ENCODE measurements at regions not wholly inside any gene's neighbourhood (a gene's known extent, or its start where the extent isn't known, plus 50 kb on each side); places are given as distances from the start of the nearest gene placed in this dataset.

- no peak overlapping the region for H3K4me3 ChIP-seq (replicated peaks in 1 of 3; ENCODE audit: low read depth in 2 of 3, low read length in 3 of 3)
- peaks cover 0 to 21% of the 10 kb centered on the region in 2 donors for H3K27me3 ChIP-seq (ENCODE audit: control insufficient read depth in 2 of 2, insufficient read depth in 2 of 2, low read length in 2 of 2)
- H3K9me3 Mint-ChIP-seq, result peaks cover 0 to 2% (median 0%) of the 10 kb centered on the region in 7 donors
- TF ChIP-seq CTCF (IDR thresholded peaks at IDR 0.05), result no peak
- peaks cover 20 to 41% (median 23%) of the 10 kb centered on the region in 3 donors for H3K27me3 Mint-ChIP-seq (ENCODE audit: low read depth in 3 of 3)
- DNase-seq, result no peak
- no peak overlapping the region for H3K9ac ChIP-seq (ENCODE audit: insufficient read depth, low read length, poor library complexity, severe bottlenecking)
- H3K36me3 ChIP-seq (replicated peaks in 1 of 2; ENCODE audit: control insufficient read depth in 1 of 2, insufficient read depth in 2 of 2, low read length in 2 of 2), result no peaks in the 10 kb centered on the region
- H3K27ac Mint-ChIP-seq, result no peak overlapping the region
- WGBS (ENCODE audit: insufficient coverage), result 81% methylated on average over 2 of the region's 6 CpGs
- H3K27ac ChIP-seq (ENCODE audit: low read depth in 1 of 2, low read length in 2 of 2), result no peak overlapping the region
- H4K20me1 ChIP-seq (ENCODE audit: insufficient read depth, low read length), result no peaks in the 10 kb centered on the region
- H3K4me2 ChIP-seq (replicated peaks; ENCODE audit: extremely low read depth, low read length, poor library complexity, severe bottlenecking), result no peak overlapping the region
- H3K4me3 Mint-ChIP-seq, result no peak overlapping the region
- H3K4me1 Mint-ChIP-seq, result peaks cover 3% of the 10 kb centered on the region
- H2AFZ ChIP-seq (ENCODE audit: insufficient read depth, low read depth, low read length, poor library complexity, severe bottlenecking), result no peak overlapping the region
- H3K9me3 ChIP-seq (replicated peaks in 1 of 2; ENCODE audit: control insufficient read depth in 1 of 2, insufficient read depth in 1 of 2, low read length in 2 of 2), result no peaks in the 10 kb centered on the region
- no peaks in the 10 kb centered on the region for H3K36me3 Mint-ChIP-seq
- intact Hi-C loops (cut with micrococcal nuclease), result no loop called here
- no peaks in the 10 kb centered on the region for H3K79me2 ChIP-seq (ENCODE audit: insufficient read depth, low read length)
- no peaks in the 10 kb centered on the region for H3K4me1 ChIP-seq (ENCODE audit: control insufficient read depth in 1 of 2, insufficient read depth in 2 of 2, low read length in 2 of 2)
Observed at GRCh38 chr1:11342621-11343032, 69.6 kb downstream of the UBIAD1 start.

- Mint-ChIP-seq H3K4me1 (peaks cover 6% of the 10 kb centered on the region), H3K27me3 (ENCODE audit: low read depth in 3 of 3) (peaks cover 6 to 27% (median 14%) of the 10 kb centered on the region in 3 donors), H3K4me3 (no peak overlapping the region), H3K36me3 (no peaks in the 10 kb centered on the region), H3K27ac (no peak overlapping the region), H3K9me3 (peaks cover 0 to 8% (median 0%) of the 10 kb centered on the region in 7 donors)
- Histone ChIP-seq H3K4me3 (replicated peaks in 1 of 3; ENCODE audit: low read depth in 2 of 3, low read length in 3 of 3) (no peak overlapping the region), H2AFZ (ENCODE audit: insufficient read depth, low read depth, low read length, poor library complexity, severe bottlenecking) (no peak overlapping the region), H3K79me2 (ENCODE audit: insufficient read depth, low read length) (no peaks in the 10 kb centered on the region), H4K20me1 (ENCODE audit: insufficient read depth, low read length) (no peaks in the 10 kb centered on the region), H3K9me3 (replicated peaks in 1 of 2; ENCODE audit: control insufficient read depth in 1 of 2, insufficient read depth in 1 of 2, low read length in 2 of 2) (no peaks in the 10 kb centered on the region), H3K4me2 (replicated peaks; ENCODE audit: extremely low read depth, low read length, poor library complexity, severe bottlenecking) (no peak overlapping the region), H3K27ac (ENCODE audit: low read depth in 1 of 2, low read length in 2 of 2) (no peak overlapping the region), H3K36me3 (replicated peaks in 1 of 2; ENCODE audit: control insufficient read depth in 1 of 2, insufficient read depth in 2 of 2, low read length in 2 of 2) (no peaks in the 10 kb centered on the region), H3K27me3 (ENCODE audit: control insufficient read depth in 2 of 2, insufficient read depth in 2 of 2, low read length in 2 of 2) (peaks cover 0 to 6% of the 10 kb centered on the region in 2 donors), H3K4me1 (ENCODE audit: control insufficient read depth in 1 of 2, insufficient read depth in 2 of 2, low read length in 2 of 2) (no peaks in the 10 kb centered on the region), H3K9ac (ENCODE audit: insufficient read depth, low read length, poor library complexity, severe bottlenecking) (no peak overlapping the region)
- 95% methylated on average over 10 of the region's 19 CpGs for WGBS (ENCODE audit: insufficient coverage)
- DNase-seq, result no peak
- intact Hi-C loops (cut with micrococcal nuclease), result no loop called here
- no peak for TF ChIP-seq CTCF (IDR thresholded peaks at IDR 0.05)
Observed at GRCh38 chr1:11345971-11346715, 73.1 kb downstream of the UBIAD1 start.

Data from CD14-positive monocyte (primary cell).